ENCODE measurements at regions not wholly inside any gene's neighbourhood (a gene's known extent, or its start where the extent isn't known, plus 50 kb on each side); places are given as distances from the start of the nearest gene placed in this dataset.

GRCh38 chr5:32880796-32881195 lies 169.7 kb downstream of the NPR3 start:
- DNase-seq (ENCODE audit: low spot score in 2 of 2), result no peak
- Histone ChIP-seq H3K4me1 (no peaks in the 10 kb centered on the region), H3K4me3 (no peak overlapping the region), H3K9me3 (peaks cover 7% of the 10 kb centered on the region), H3K27ac (no peak overlapping the region), H3K36me3 (no peaks in the 10 kb centered on the region), H3K27me3 (no peaks in the 10 kb centered on the region)
- 42% methylated on average over 3 of the region's 3 CpGs for WGBS
- no peak for TF ChIP-seq CTCF (IDR thresholded peaks at IDR 0.05)
- no peak for TF ChIP-seq POLR2A (IDR thresholded peaks at IDR 0.05)
- no peak for TF ChIP-seq EP300 (IDR thresholded peaks at IDR 0.05)
- TF ChIP-seq POLR2AphosphoS5 (IDR thresholded peaks at IDR 0.05), result no peak

DNA sequence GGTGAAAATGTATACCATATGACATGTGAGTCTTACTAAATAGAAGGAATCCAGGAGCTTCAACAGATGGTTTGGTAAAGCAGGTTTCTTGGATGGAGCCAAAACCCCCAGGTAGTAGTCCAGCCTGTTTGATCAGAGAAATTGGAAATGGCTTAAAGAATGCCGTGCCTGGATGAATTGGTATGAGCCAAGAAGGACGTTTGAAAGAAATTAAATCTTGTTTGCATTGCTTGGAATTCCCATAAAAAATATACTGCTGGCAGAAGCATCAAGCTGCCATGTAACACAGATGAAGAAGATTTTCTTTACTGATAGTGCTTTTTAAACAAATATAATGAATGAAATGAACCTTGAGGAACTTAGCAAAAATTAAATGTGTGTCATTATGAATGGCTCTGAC lies 176.3 kb downstream of the NPR3 start:
- H3K4me1 ChIP-seq, result no peaks in the 10 kb centered on the region
- TF ChIP-seq EP300 (IDR thresholded peaks at IDR 0.05) (no peak), POLR2AphosphoS5 (IDR thresholded peaks at IDR 0.05) (no peak), CTCF (IDR thresholded peaks at IDR 0.05) (no peak), POLR2A (IDR thresholded peaks at IDR 0.05) (no peak)
- H3K36me3 ChIP-seq, result no peaks in the 10 kb centered on the region
- H3K9me3 ChIP-seq, result no peaks in the 10 kb centered on the region
- H3K27me3 ChIP-seq, result no peaks in the 10 kb centered on the region
- H3K4me3 ChIP-seq, result no peak overlapping the region
- no peak for DNase-seq (ENCODE audit: low spot score in 2 of 2)
- 28% methylated on average over 2 of the region's 2 CpGs for WGBS
- H3K27ac ChIP-seq, result no peak overlapping the region

- Histone ChIP-seq H3K9me3 (no peaks in the 10 kb centered on the region), H3K27ac (no peak overlapping the region), H3K4me3 (no peak overlapping the region), H3K27me3 (no peaks in the 10 kb centered on the region), H3K36me3 (no peaks in the 10 kb centered on the region), H3K4me1 (no peaks in the 10 kb centered on the region)
- 0% methylated on average over 1 of the region's 1 CpG for WGBS
- DNase-seq (ENCODE audit: low spot score in 2 of 2), result no peak
- TF ChIP-seq POLR2AphosphoS5 (IDR thresholded peaks at IDR 0.05), result no peak
- TF ChIP-seq EP300 (IDR thresholded peaks at IDR 0.05), result no peak
- TF ChIP-seq CTCF (IDR thresholded peaks at IDR 0.05), result no peak
- no peak for TF ChIP-seq POLR2A (IDR thresholded peaks at IDR 0.05)
Measured at GRCh38 chr5:32889078-32889477, 178.0 kb downstream of the NPR3 start.

- no peak for DNase-seq (ENCODE audit: low spot score in 2 of 2)
- H3K27ac ChIP-seq, result no peak overlapping the region
- no peak overlapping the region for H3K4me3 ChIP-seq
- H3K9me3 ChIP-seq, result peaks cover under 1% of the 10 kb centered on the region
- 36% methylated on average over 2 of the region's 2 CpGs for WGBS
- TF ChIP-seq EP300 (IDR thresholded peaks at IDR 0.05), result no peak
- no peaks in the 10 kb centered on the region for H3K27me3 ChIP-seq
- H3K36me3 ChIP-seq, result no peaks in the 10 kb centered on the region
- no peaks in the 10 kb centered on the region for H3K4me1 ChIP-seq
Measured at GRCh38 chr5:32903613-32904012, 192.5 kb downstream of the NPR3 start.

DNA sequence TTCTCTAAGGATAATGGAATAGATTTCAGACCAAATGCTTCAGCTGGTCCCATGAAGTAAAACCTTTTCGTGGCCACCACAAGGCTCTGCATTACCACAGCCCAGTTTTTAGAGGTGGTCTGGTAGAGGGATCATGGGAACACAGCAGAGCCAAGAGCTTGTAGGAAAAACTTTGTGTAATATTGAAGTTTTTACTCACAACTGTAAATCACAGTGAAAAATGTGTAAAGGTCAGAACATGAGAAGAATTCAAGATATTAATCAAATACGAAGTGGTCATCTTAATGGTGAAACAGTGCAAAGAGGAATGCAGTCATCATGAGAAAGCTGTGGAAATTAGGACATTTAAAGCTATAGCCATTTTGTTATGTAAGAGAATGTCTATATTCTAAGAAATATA lies 197.5 kb downstream of the NPR3 start:
- Histone ChIP-seq H3K27me3 (no peaks in the 10 kb centered on the region), H3K36me3 (no peaks in the 10 kb centered on the region), H3K9me3 (no peaks in the 10 kb centered on the region), H3K4me1 (no peaks in the 10 kb centered on the region), H3K27ac (no peak overlapping the region), H3K4me3 (no peak overlapping the region)
- TF ChIP-seq EP300 (IDR thresholded peaks at IDR 0.05), result no peak
- TF ChIP-seq CTCF (IDR thresholded peaks at IDR 0.05), result no peak
- TF ChIP-seq POLR2A (IDR thresholded peaks at IDR 0.05), result no peak
- no peak for TF ChIP-seq POLR2AphosphoS5 (IDR thresholded peaks at IDR 0.05)
- no peak for DNase-seq (ENCODE audit: low spot score in 2 of 2)
- WGBS, result 82% methylated on average over 2 of the region's 2 CpGs

DNA sequence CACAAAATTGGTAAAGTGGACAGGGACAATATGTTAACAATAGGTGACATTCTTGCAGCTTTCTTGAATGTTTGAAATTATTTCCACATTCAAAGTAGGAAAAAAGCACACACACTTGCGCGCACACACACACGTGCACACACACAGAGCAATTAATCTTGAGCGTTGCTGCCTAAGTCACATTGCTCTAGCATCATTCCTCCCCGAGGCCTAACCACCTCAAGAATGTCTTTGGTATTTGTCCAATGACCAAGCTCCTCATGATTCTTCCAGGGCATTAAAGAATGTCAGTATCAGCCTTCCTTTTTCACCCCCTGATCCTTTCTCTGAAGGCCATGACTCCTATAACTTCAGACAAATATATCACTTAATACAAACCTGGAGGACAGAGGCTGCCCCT lies 198.1 kb downstream of the NPR3 start:
- no peak overlapping the region for H3K27ac ChIP-seq
- H3K4me1 ChIP-seq, result no peaks in the 10 kb centered on the region
- H3K4me3 ChIP-seq, result no peak overlapping the region
- H3K27me3 ChIP-seq, result no peaks in the 10 kb centered on the region
- no peak for DNase-seq (ENCODE audit: low spot score in 2 of 2)
- WGBS, result 75% methylated on average over 5 of the region's 5 CpGs
- H3K36me3 ChIP-seq, result no peaks in the 10 kb centered on the region
- no peak for TF ChIP-seq POLR2AphosphoS5 (IDR thresholded peaks at IDR 0.05)
- no peak for TF ChIP-seq POLR2A (IDR thresholded peaks at IDR 0.05)
- TF ChIP-seq EP300 (IDR thresholded peaks at IDR 0.05), result no peak
- TF ChIP-seq CTCF (IDR thresholded peaks at IDR 0.05), result no peak
- H3K9me3 ChIP-seq, result no peaks in the 10 kb centered on the region

All from suprapubic skin (tissue), 4 donors.